Hematopoietic multipotent progenitor cell treated with erythropoietin and hydrocortisone succinate and interleukin-3 and kit ligand, for 6 days (in vitro differentiated cells): ENCODE measurements at regions not wholly inside any gene's neighbourhood (a gene's known extent, or its start where the extent isn't known, plus 50 kb on each side); places are given as distances from the start of the nearest gene placed in this dataset.
"Not testable (repeated sequence)": the region's sequence is repeated elsewhere in the genome, so short reads cannot be mapped to it uniquely, and the experiment has no call there.

Experiments used
- DNase-seq: peaks from one replicate; pipeline ENCODE4 v3.0.0-alpha.2; 2015

GRCh38 chr20:48215536-48215935 lies 430.3 kb upstream of the SULF2 start:
- no peak for DNase-seq

GRCh38 chr20:48214601-48215000 lies 429.3 kb upstream of the SULF2 start:
- DNase-seq: no peak

DNA sequence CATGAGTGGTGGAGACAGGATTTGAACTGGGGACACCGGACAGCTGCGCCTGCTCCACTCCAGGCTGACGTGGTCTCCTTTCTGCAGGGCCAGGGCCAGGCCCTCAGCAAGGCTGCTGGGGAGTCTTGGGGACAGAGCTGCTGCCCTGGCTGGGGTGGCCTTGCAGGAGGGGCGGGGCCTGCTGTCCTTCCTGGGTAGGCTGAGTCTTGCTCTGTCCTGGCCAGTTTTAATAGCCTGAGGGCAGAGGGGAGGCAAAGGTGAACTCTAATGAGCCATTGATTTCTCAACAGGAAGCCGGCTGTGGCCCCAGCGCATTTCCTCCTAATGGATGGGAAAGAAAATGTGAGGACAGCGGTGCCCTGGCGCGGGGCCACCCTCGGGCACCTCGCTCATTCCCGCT lies 428.4 kb upstream of the SULF2 start:
- DNase-seq: not testable (repeated sequence)

GRCh38 chr20:48212806-48213509 lies 427.7 kb upstream of the SULF2 start:
- DNase-seq: no peak

DNA sequence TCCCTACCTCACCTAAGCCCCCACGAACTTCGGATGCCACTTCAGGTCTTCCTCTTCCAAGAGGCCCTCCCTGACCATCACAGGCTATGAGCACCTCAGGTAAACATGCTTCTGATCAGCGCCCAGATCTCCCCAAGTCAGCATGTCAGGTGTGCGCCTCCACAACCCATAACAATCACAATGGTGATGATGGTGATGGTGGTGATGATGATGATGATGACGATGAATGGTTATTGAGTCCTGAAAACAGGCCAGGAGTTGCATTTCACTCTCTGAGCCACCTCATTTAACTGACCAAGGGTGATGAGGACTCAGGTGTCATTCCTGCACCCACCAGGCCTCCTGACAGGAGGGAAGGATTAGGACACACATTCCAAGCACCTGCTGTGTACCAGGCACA lies 426.6 kb upstream of the SULF2 start:
- no peak for DNase-seq

GRCh38 chr20:48211238-48211637 lies 426.0 kb upstream of the SULF2 start:
- no peak for DNase-seq

DNA sequence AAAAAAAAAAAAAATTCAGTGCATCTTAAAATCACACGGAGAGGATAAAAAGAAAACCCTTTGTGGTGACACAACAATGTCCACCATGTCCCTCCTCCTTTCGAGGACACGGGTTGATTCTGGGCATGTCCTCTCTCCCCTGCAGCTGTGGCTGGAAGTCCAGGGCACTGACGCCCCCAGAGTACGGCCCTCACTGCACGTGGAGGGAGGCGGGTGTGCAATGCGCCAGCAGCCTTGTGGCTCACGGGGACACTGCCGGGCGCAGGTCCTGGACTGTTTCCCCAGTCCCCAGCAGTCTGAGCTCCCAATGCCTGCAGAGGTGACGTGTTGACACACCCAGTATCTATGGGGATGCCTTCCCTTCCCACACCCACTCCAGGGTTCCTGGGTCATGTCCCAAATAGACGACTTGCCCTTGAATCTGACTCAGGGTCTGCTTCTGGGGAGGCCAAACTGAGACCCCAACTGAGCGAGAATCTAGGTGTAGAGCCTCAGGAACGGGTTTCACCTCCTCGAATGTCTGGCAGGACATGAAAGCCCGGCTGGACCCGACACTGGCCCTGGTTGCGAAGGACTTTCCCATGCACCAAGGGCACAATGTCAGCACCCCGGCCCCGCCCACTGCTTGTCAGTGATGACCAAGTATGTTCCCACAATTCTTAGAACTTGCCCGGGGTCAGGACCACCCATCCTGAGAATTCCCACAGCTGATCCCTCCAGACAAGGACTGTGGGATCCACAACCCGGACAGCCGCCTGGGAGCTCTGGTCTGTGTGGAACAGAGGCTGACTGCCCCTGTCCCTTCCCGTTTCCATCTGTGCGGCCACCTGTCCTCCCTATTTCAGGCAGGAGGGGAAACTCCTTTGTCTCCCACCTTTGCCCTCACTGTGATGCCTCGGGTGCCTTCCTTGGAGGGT lies 425.1 kb upstream of the SULF2 start:
- no peak for DNase-seq

DNA sequence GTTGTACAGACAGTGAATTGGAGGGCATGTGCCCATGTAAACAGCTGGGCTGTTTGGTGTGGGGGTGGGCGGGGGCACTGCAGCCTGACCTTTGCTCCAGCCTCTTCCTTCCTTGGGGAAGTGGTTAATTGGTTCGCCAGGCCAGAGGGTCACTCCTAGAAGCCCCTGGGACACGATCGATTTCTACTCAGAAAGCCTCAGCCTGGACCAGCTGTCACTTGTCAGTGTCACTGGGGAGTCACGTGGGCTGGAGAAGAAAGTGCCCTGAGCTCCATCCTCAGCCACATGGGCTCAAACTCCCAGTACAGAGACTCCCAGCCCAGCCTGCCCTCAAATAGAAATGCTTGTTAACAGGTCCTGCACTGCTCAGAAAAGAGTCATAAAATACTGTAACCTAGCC lies 423.8 kb upstream of the SULF2 start:
- DNase-seq: no peak

DNA sequence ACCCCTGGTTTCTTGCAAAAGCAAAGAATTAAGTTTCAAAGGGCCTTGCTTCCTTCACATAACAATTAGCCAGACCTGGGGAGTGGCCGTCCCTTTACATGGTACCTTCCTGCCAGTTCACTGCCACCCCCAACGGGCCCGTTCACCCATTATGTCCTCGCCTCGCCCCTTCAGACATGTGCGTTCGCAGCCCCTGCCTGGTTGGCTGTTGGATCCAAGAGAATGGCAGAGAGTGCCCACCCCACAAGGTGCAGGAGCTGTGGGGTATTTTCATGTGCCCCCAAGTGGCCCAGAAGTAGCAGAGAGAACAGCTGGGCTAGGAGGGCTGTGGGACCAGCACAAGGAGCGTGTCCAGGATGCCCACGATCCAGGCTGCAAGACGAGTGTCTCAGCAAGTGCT lies 422.9 kb upstream of the SULF2 start:
- DNase-seq: no peak

DNA sequence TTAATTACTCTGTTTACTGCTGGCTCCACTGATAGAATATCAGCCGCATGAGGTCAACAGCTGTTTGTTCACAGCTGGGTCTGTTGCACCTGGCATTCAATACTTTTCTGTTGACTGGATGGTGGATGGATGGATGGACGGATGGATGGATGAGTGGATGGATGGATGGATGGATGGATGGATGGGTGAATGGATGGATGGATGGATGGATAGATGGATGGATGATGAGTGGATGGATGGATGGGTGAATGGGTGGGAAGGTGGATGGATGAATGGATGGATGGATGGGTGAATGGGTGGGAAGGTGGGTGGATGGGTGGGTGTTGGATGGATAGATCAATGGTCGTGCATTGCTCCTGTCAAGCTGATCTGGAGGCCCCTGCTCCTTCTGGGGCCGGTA lies 422.2 kb upstream of the SULF2 start:
- no peak for DNase-seq

DNA sequence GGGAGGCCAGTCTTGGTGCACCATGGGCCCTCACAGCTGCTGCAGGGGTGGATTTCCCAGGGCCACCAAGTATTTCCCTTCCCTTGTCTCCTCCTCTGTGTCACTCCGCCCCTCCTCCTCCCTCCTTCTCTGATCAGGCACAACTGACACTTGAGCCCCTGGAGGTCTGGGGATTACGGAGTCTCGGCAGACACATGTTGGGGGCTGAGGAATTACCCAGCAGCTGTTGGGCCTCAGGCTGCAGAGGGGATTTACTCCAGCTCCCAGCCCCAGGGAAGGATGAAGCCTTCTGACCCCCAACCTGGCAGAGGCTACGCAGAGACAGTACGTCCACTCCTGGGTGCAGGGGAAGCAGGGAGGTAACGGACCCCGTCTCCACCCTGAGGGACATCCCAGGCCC lies 420.5 kb upstream of the SULF2 start:
- DNase-seq: no peak

GRCh38 chr20:48205281-48205782 lies 420.1 kb upstream of the SULF2 start:
- DNase-seq: no peak

- no peak for DNase-seq
Measured at GRCh38 chr20:48204499-48204898, 419.2 kb upstream of the SULF2 start.

- no peak for DNase-seq
Measured at GRCh38 chr20:48203252-48203651, 418.0 kb upstream of the SULF2 start.

GRCh38 chr20:48202334-48203113 lies 417.2 kb upstream of the SULF2 start:
- no peak for DNase-seq

GRCh38 chr20:48201885-48202284 lies 416.6 kb upstream of the SULF2 start:
- DNase-seq: no peak

DNA sequence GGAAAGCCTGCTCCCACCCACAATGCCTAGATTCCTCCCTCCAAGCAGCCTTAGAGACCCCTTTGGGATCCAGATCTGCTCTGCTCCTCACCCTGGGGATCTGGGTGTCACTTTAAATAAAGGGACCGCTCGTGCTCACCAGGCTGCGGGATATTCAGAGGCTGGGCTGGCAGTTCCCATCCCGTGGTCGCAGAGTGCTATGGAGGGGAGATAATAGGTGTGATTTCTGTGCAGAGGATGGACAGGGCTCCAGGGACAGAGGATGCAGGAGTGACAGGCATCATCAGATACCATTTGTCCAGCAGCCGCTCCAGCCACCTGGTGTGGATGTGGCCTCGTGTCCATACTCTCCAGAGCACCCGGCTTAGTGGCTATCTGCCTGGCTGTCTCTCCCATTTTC lies 415.9 kb upstream of the SULF2 start:
- DNase-seq: no peak

DNA sequence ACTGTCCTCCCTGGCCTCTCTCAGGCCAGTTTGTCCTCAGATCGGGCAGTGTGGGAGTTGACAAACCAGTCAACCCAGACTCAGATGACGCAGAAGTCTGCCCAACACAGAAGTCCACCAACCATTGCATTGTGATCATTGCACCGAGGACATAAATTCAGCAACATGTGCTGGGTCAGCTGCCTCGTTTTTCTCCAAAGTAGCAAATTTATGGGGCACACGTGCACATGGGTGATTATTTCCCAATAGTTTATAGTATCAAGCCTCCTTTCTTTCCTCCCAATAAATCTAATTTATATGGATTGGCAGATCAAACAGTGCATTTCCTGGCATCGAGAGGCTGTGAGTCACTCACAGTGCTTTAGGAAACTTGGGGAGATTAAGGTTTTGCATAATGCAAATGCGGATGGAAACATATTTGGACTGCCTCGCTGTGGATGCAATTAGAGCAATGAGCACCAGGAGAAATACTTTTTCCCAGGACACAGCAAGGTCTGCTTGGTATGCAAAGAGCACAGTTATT lies 413.7 kb upstream of the SULF2 start:
- no peak for DNase-seq

GRCh38 chr20:48197066-48197465 lies 411.8 kb upstream of the SULF2 start:
- DNase-seq: no peak

- no peak for DNase-seq
Measured at GRCh38 chr20:48196486-48196885, 411.2 kb upstream of the SULF2 start.

GRCh38 chr20:48196001-48196400 lies 410.7 kb upstream of the SULF2 start:
- DNase-seq: no peak

DNA sequence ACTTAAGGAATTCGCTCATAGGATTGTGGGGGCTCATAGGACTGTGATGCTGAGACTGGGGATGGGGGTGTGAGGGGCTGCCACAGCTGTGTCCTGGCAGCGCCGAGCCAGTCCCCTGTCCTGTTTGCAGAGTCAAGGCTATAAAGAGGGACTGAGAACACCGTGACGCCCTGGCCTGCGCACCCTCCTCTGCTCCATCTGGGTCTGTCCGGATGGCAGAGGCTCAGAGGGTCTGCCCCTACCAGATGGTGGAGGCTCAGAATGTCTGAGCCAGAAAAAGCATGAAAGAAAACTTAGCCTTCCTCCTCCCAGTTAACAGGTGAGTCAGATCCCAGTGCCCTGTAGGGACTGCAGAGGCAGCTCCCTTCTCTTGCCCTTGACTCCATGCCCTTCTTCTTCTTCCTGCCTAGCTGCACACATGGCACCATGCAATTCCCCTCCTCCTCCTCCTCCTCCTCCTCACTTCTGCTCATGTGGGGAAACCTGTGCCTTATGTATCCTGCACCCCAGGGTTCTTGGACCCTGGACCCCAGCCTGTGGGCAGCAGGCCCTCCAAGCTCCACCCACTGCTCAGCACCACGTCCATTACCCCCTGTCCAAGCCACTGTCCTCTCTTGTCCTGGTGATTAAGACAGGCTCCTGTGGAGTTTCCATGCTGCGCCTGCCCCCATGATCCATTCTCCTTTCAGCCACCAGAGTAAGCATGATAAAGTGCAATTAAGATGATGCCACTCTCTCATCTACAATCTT lies 410.0 kb upstream of the SULF2 start:
- no peak for DNase-seq
